Embryonic facial prominence (tissue), 1 donor: ENCODE measurements at regions not wholly inside any gene's neighbourhood (a gene's known extent, or its start where the extent isn't known, plus 50 kb on each side); places are given as distances from the start of the nearest gene placed in this dataset.
"Not testable (repeated sequence)": the region's sequence is repeated elsewhere in the genome, so short reads cannot be mapped to it uniquely, and the experiment has no call there.

Experiments used
- DNase-seq: peaks from one replicate; pipeline ENCODE4 v3.0.0-alpha.2; 2016; ENCODE audit errors: extremely low spot score

DNA sequence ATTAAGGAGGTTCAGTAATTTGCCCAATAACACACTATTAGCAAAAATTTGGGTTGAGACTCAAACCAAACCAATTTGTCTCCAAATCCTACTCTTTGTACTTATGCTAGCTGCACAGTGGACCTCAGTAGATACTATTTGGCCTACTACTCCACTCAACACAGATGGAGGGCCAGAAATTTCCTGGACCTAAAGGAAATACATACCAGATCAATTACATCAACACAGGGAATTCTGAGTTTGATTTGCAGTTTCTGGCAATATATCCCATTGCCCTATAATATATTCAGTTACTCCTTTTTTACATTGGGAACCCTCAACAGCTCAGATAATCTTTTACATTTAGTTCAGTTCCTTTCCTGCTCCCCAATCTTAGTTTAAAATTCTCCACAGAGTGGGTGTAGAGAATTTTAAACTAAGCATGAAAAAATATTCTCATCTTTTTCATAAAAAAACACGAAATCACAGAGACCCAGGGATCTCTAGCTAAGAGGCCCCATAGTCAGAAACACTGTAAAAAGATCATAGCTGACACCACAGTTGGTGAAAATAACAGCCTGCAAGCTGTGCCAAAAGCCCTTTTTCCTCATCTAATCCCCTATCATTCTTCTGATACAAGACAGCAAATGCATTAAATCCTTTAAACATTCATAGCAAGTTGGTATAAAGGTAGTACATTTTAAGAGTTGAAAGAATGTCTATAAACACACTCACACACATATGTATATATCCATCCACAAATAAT lies 317.7 kb upstream of the ESRRG start:
- no peak for DNase-seq

DNA sequence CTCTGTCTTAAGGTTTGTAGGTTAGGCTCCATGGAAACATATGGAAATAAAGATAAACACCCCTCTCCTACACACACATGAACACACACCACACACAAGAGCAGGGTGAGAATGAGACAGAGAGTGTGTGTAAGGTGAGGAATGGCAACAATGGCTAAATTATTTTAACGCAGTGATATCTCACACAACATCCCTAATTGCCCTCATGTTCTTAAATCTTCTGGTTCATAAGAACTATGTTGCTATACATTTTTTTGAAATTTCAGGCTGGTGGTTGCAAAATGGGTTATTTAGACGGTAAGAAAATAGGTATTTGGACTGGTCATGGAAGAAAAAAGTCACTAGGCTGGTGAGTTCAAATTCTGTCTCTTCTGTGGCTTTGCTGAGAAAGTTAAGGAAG lies 316.7 kb upstream of the ESRRG start:
- DNase-seq, result no peak

DNA sequence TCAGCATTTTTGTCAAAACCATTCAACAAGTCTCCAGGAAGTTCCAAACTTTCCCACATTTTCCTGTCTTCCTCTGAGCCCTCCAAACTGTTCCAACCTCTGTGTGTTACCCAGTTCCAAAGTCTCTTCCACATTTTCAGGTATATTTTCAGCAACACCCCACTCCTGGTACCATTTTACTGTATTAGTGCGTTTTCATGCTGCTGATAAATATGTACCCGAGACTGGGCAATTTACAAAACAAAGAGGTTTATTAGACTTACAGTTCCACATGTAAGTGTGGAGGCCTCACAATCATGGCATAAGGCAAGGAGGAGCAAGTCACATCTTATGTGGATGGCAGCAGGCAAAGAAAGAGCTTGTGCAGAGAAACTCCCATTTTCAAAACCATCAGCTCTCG lies 315.9 kb upstream of the ESRRG start:
- DNase-seq, result not testable (repeated sequence)

DNA sequence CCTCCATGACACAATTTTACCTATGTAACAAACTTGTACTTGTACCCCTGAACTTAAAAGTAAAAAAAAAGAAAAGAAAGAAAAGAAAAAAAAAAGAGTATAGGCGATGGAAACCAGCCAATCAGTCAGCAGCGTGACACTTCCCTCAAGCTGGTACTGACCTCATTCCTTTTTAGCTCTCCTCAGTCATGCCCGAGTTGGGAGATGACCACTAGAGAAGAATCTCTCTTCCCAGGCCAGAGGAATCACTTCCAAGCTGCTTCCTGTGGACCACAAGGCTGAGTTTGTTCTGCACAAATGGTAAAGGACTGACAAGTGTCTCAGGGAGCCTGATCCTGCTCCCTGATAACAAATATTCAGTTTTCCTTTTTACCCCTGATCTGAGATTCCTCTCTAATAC lies 313.5 kb upstream of the ESRRG start:
- DNase-seq, result no peak

DNA sequence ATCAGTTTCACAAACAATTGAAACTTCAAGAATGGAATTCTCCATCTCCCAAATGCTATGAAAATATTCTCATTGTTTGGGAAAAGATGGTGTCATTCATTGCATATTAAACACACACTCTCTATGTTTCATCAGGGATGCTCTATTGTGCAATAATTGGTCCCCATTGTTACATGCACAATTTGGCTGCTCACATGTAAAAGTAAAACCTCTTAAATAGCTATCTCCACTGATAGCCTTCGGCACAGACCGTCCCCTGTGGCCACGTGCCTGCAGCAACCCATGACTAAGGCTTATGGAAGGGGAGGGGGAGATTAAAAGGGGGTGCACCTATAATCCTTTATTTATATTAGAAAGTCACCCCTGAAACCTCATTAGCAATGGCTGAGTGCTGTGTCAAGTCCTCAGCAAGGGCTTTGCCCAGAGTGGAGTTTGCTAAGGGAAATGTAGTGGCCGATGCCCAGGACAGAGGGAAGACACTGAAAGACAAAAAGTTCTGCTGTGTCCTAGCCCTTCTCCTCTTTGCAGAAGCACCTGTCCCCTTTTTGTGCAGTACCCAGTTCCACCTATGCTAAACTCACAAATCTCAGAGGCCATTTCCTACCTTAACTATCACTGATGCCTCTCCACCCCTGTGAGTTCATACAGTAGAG lies 309.6 kb upstream of the ESRRG start:
- DNase-seq, result no peak

DNA sequence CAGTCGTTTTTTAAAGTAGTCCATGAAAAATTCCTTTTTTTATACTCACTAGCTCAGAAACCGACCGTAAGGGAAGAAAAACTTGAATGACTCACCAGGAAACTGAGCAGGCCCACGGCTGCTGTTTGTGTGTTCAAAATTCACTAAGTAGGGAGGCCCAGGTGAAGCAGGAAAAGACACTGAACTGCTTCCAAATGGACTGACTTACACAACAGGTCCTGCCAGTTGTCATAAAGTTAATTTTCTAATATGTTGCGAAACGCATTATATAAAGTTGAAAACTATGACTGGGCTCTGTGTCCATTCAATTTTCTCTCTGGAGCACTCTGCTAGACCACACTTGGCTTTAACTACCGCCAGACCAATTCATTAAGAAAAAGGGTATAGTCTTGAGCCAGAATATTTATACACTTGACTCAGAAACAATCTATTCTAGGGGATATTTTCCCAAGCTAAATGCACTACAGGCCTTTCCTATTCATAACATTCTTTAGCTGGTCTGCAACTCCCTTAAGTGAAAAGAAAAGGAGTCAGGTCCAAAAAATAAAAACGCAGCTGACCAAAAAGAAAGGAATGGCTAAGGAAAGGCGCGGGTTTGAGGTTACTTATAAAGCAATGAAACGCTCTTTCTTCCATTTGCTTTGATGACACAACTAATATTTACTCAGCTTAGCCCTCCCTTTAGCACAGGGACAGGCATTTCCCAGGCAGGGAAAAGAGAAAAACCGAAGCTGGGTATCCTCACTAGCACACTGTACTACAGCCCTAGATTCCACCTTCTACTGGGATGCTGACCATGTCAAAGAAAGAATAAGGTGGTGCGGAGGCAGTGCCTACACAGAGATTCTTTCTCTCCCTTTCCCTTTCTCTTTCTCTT lies 306.3 kb upstream of the ESRRG start:
- peak; percentile 11 for DNase-seq

DNA sequence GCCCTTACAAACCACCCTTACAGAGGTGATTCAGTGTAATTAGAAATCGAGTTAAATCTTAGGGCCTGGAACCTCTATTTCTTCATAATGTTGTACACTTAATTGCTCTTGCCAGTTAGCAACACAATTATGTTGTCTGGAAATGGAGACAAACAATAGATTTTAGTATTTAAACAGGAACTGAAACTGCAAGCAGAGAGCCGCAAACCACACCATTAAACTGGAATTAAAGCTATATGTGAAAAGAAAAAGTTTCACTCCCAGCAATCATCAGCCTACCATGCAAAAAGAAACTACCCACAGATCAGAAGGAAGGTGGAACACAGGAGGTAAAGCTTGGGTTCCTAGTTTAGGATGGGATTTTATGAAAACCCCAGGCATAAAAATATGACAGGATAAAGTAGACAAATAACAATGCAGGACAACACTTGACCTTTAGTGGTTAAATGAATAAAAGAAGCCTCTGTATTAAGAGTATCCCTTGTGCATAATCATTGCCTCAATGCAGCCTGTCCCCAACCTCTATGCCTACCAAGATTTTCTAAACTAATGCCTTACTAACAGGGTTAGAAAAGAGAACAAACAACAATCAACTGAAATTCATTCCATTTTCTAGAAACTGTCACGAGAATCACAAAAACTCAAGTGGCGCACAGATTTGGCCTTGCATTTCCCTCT lies 304.3 kb upstream of the ESRRG start:
- DNase-seq, result no peak

DNA sequence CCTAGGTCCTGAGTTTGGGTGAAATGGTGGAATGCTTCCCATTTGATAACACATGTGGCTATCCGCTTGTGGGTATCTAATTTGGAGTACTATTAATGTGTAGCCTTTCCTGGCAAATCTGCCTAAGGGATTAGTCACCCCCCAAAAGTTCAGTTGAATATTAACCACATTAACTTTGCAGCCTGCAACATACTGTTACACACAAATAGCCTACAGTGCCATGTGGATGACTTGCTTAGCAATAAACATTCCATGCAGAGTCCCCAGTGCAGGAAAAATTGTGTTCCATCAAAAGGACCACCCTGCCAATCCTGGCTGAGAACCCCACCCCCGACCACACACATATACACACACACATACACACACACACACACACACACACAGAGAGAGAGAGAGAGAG lies 303.3 kb upstream of the ESRRG start:
- no peak for DNase-seq

DNA sequence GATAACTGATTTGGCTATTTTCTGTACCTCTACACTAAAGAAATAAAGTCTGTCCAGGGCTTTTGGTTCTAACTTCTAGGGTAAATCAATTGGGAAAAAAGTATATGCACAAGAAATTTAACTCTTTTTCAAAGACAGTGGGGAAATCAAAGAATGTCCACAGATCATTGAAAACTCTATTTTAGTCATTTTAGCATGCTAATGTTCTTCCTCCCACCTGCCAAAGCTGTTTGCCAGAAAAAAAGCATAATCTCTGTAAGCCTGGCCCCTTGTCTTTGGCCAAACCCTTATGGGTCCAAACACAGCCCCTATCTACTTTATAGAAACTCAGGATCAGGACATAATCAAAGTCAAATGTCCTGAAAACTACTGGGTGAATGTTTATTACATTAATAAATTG lies 302.2 kb upstream of the ESRRG start:
- DNase-seq, result no peak

DNA sequence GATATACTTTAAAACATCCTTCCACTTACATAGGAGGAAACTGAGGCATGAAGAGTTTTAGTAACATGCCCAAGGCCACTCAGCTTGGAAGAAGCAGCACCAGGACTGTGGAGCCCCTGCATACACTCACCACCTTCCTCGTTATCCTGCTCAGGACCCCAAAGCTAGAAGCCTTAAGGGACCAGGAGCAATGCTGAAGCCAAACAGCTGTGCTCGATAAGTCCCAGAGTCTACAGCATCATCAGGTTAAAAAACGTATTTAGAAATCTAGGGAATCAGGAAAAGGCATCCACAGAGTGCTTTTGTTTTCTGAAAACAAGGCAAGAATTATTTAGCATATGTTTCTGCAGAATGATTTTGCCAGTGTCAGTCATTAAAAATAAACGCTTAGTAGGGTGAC lies 301.7 kb upstream of the ESRRG start:
- no peak for DNase-seq

DNA sequence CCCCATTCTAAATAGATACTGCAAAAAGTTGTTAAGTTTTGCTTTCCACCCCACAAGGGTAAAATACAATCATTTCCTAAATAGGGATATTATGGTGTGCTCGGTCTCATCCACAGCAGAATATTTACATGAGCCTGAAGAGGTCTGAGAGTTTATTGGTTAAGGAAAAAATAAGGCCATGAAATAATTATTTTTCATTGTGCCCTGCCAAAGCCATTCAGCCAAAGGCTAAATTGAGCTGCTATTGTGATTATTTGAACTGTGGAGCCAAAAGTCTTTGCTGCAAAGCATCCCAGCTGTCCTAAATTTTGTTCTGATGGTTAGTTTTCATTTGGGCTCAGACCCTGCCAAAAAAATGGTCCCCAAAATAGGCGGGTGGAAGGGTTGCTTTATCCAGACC lies 298.7 kb upstream of the ESRRG start:
- no peak for DNase-seq

DNA sequence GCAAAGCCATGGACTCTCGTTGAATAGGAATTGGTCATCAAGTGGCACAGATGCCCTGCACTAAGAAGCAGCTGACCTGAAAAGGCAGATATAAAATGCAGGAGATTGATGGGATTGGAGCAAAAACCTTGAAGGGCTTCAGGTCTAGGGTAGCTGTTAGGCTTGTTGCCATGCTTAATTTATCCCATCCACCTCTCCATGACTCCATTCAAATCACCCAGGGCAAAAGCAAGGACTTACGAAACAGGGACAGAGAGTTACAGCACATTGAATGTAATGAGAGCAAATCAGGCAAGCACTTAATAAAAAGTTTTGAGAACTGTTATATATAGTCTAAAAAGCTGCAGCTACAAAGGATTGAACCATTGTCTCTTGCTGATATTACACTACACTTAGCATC lies 298.2 kb upstream of the ESRRG start:
- no peak for DNase-seq

DNA sequence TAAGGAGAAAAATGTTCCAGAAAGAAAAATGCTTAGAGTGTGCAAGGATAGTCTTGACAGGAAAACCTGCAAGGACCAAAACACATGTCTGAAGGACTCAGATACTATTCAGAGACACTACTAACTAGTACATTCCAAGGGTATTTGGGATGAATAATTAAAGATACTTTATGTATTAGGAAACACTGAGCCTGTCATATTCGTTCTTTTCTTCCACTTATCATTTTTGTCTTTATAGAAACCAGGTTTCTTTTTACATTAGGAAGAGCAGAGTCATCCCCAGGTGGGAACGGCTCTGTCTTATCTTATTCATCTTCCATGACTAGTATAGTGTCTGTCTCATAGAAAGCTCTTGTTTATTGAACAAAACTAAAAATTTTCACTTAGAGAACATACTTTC lies 296.2 kb upstream of the ESRRG start:
- no peak for DNase-seq

DNA sequence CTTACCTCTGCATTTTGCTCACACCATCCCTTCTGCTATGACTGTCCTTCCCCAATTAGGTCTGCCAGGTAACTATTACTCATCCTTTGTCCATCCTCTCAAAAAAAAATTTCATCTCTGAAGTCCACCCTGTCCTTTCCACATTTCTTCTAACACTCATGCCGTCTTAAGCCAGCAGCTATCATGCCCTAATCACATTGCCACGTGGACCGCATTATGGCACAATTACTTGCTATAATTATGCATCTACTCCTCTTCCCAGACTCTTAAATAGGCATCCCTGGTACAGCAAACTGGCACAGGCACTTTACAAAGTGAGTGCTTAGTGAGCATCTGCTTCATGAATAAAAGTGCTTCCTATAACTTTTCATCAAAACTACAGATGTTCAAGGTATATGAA lies 295.4 kb upstream of the ESRRG start:
- DNase-seq, result no peak

DNA sequence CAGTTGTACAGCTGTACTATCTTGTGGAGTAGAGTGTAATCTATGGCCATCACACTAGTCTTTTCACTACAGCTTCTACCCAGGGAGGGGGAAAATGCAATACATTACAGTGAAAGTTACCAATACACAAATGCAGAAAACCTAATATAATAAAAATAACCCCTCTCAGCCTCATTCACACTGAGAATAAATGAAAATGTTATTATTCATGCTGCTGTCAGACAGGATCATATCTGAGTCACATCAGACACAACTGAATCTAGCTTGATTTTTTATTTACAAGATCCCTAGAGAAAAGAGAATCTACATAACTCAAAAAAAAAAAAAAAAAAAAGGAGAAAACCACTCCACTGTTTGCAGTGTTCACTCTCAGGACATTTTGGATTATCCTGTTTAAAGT lies 293.9 kb upstream of the ESRRG start:
- DNase-seq, result no peak

DNA sequence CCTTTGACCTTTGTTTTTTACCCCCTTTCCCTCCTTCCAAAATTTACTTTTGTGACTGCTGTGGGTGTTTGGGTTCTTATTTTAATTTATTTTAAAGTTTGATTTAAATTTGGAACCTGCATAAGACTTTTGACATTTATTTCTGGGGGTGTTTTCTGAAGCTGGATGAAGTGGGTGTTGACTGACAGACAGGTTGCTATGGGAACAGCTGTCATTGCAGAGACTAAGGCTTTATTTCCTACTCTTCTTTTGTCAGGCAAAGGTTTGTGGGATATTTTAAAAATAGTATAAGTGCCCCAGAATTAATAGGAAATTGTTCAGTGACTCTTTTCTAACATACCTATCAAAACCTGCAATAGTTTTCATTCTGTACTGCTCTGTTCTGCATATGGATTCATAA lies 290.8 kb upstream of the ESRRG start:
- DNase-seq, result no peak

DNA sequence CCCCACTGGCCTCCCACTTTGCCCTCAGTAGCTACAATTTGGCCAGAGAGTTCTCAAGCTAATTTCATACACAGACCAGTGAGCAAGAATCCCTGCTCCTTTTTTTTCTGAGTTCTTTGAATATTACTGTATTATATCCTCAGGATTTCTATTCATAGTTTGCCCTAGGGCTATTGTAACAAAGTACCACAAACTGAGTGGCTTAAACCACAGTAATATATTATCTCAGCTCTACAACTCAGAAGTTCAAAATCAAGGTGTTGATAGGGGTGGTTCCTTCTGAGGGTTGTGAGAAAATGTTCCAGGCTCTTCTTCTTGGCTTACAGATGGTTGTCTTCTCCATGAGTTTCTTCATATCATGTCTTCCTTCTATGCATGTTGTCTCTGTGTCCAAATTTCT lies 289.4 kb upstream of the ESRRG start:
- no peak for DNase-seq

DNA sequence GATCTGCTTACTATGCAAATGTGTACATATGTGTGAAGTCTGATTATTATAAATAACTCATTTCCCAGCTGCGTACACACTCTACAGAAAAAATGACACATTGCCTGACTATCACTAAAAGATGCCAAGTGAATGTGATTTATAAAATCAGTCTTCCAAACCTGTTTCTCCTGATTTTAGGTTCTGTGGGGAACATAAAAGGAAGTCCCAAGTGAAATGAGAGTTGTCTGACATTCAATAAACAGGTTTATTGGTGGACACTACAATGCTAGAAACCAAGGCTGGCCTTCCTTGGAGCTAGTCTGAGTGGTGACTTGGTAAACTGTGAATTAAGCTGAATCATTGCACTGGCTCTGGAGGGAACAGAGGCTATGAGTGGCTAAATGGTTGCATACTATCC lies 287.9 kb upstream of the ESRRG start:
- DNase-seq, result no peak

DNA sequence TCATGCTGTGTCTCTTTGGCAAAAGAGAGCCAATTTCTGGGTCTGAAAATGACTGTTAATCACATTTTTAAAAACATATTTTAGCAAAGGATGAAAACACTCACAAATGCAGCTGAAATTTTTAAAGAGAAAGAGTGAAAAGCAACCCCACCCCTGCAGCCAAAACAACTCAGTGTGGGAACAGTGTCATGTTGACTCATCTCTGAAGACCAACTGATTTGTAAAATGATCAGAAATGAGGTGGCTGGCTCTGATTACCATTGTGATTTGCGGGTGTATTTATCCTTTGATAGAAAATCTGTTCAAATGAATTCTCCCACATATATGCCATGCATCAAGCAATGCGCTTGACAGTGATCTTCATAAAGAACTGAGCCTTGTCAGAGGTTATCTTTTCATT lies 287.0 kb upstream of the ESRRG start:
- DNase-seq, result no peak

DNA sequence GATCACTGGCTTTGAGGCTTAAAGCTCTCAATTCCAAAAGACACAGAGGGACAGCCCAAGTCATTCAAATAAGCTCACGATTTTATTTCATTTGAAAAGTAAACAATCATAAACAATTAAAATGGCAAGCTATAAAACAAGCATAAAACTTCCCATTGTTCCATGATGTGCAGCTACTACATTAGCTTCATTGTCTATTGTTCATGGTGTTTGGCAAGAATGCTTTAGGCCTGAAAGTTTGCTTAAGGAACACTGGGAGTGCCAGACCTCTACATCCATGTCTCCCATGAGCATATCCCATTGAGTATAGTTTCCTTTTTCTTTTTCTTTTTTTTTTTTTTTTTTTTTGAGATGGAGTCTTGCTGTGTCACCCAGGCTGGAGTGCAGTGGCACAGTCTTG lies 286.1 kb upstream of the ESRRG start:
- DNase-seq, result no peak

DNA sequence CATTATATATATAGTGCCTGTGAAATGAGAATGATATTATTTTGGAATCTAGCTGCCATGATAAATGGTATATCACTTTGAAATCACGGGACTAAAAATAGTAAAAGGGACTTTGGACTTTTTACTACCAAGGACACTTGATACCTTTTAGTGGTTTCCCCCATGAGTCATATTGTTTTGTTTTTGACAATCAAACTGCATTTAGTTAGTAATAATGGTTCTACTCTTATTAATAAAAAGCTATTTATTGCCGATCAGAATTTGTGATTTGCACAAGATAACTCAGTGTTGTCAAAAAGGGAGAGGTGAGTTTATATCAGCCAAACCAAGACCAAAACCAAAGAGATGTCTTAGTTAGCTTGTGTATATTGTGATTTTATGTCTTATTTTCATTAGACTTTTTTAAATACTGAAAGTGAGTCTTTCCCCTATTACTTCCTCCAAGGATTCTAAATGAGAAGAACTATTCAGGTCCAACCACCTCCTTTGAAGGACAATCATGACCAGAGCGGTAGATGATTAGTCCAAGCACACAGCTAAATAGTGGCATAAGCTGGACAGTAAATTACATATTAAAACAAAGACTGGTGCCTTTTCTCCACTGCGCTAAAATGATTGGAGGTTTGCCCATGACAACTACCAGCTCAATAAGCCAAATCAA lies 281.7 kb upstream of the ESRRG start:
- no peak for DNase-seq

DNA sequence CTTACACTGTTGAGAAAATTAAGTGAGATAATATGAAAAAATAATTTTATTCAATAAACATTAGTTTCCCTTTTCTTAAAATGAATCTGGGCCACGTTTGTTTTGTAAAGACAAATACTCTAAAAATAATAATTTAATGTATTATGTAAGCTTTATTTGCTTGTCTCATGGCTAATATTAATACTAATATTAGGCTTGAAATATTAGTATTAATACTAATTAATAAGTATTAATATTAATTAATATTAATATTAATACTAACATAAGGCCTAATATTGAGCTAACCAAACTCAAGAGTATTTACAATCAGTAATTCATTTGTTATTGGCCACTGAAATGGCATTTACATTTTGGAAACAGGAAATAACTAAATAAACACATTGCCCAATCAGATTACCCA lies 280.1 kb upstream of the ESRRG start:
- DNase-seq, result no peak
